B cell (primary cell): ENCODE measurements at regions not wholly inside any gene's neighbourhood (a gene's known extent, or its start where the extent isn't known, plus 50 kb on each side); places are given as distances from the start of the nearest gene placed in this dataset.

Experiments
- CTCF ChIP-seq: fragments of 200-600 bp; IDR thresholded peaks from one replicate; pipeline ENCODE4 v1.8.0; 2022; ENCODE audit warnings: antibody characterized with exemption, mild to moderate bottlenecking
- EZH2 ChIP-seq: IDR thresholded peaks from 2 replicates; pipeline ENCODE4 v1.6.1; 2012; ENCODE audit warnings: borderline replicate concordance, low read depth, mild to moderate bottlenecking, moderate library complexity, low read length; ENCODE audit not compliant: insufficient read depth, poor library complexity, severe bottlenecking

GRCh38 chr2:4091869-4092268 lies 388.5 kb downstream of the DCDC2C start:
- TF ChIP-seq CTCF (no peak), EZH2 (no peak)
